SK-N-SH (cell line): ENCODE measurements at regions not wholly inside any gene's neighbourhood (a gene's known extent, or its start where the extent isn't known, plus 50 kb on each side); places are given as distances from the start of the nearest gene placed in this dataset.

Experiments used
- CTCF ChIA-PET: fragments of 300-600, 350-600 bp; formaldehyde crosslinking; extraction: SDS; loops from one replicate; lab custom pipeline; 2021; lab: Yijun Ruan, JAX
- POLR2A ChIA-PET: fragments of 350-600 bp; sonication (Branson Sonifier 250); formaldehyde crosslinking; extraction: SDS; loops from one replicate; lab custom pipeline; 2020; ENCODE audit warnings: antibody characterized with exemption, inconsistent platforms; lab: Yijun Ruan, JAX
- DNase-seq: peaks from one replicate; pipeline ENCODE4 v3.0.0; 2012
- H2AFZ ChIP-seq: fragments of 200-600 bp; sonication (generic); 2 replicates; pipeline ENCODE4 v1.8.1; 2016; ENCODE audit warnings: antibody characterized with exemption, mild to moderate bottlenecking, low read depth
- H3F3A ChIP-seq: fragments of 200-600 bp; sonication (generic); replicated peaks from 2 replicates; pipeline ENCODE3; 2016; ENCODE audit warnings: antibody characterized with exemption, mild to moderate bottlenecking; ENCODE audit not compliant: insufficient read depth
- H3K27ac ChIP-seq, 2 experiments: fragments of 200-500 bp in 1 of 2; fragments of 200-600 bp in 1 of 2; sonication (Bioruptor generic) in 1 of 2; sonication (generic), shearing (Covaris generic) in 1 of 2; 2 replicates each; pipeline versions ENCODE4 v1.5.1 to v1.6.1; 2014 to 2016; ENCODE audit warnings: low read depth in 2 of 2, inconsistent platforms in 1 of 2, low read length in 1 of 2, mild to moderate bottlenecking in 1 of 2, mixed read lengths in 1 of 2
- H3K27me3 ChIP-seq: fragments of 200-600 bp; sonication (generic), shearing (Covaris generic); 2 replicates; pipeline ENCODE4 v1.6.1; 2016; ENCODE audit warnings: mixed run types; ENCODE audit not compliant: insufficient read depth
- H3K36me3 ChIP-seq, 2 experiments: fragments of 200-500 bp in 1 of 2; fragments of 200-600 bp in 1 of 2; sonication (Bioruptor generic) in 1 of 2; sonication (generic) in 1 of 2; replicated peaks in 1 of 2; 2 replicates each; pipeline versions ENCODE3 to v1.5.1; 2014 to 2016; ENCODE audit warnings: low read length in 1 of 2, mild to moderate bottlenecking in 1 of 2; ENCODE audit not compliant: insufficient read depth in 2 of 2, control insufficient read depth in 1 of 2
- H3K4me1 ChIP-seq, 2 experiments: fragments of 200-500 bp in 1 of 2; fragments of 200-600 bp in 1 of 2; sonication (Bioruptor generic) in 1 of 2; sonication (generic), shearing (Covaris generic) in 1 of 2; 2 replicates each; pipeline versions ENCODE4 v1.5.1 to v1.6.1; 2014 to 2016; ENCODE audit warnings: low read depth in 1 of 2, low read length in 1 of 2, mixed run types in 1 of 2; ENCODE audit not compliant: insufficient read depth in 2 of 2, control insufficient read depth in 1 of 2
- H3K4me2 ChIP-seq: fragments of 200-600 bp; sonication (generic), shearing (Covaris generic); 2 replicates; pipeline ENCODE4 v1.6.1; 2017; ENCODE audit warnings: mixed run types
- H3K4me3 ChIP-seq, 2 experiments: fragments of 200-500 bp in 1 of 2; fragments of 200-600 bp in 1 of 2; sonication (Bioruptor generic) in 1 of 2; sonication (generic), shearing (Covaris generic) in 1 of 2; 2 replicates each; pipeline versions ENCODE4 v1.5.1 to v1.8.1; 2014 to 2016; ENCODE audit warnings: low read depth in 2 of 2, inconsistent platforms in 1 of 2, low read length in 1 of 2, mild to moderate bottlenecking in 1 of 2, mixed read lengths in 1 of 2, moderate library complexity in 1 of 2
- H3K79me2 ChIP-seq: fragments of 200-600 bp; sonication (generic); 2 replicates; pipeline ENCODE4 v1.8.1; 2017; ENCODE audit warnings: mild to moderate bottlenecking; ENCODE audit not compliant: insufficient read depth
- H3K9ac ChIP-seq: fragments of 200-600 bp; sonication (generic); 2 replicates; pipeline ENCODE4 v1.6.1; 2017; ENCODE audit warnings: mixed run types
- H3K9me2 ChIP-seq: fragments of 200-600 bp; sonication (generic); 2 replicates; pipeline ENCODE4 v1.6.1; 2017; ENCODE audit warnings: mixed run types
- H3K9me3 ChIP-seq: fragments of 200-600 bp; sonication (generic); 2 replicates; pipeline ENCODE4 v1.6.1; 2017; ENCODE audit warnings: mixed run types, mild to moderate bottlenecking, moderate library complexity
- H4K20me1 ChIP-seq: fragments of 200-600 bp; sonication (generic); 2 replicates; pipeline ENCODE4 v1.6.1; 2017; ENCODE audit warnings: mild to moderate bottlenecking, mixed run types; ENCODE audit not compliant: insufficient read depth
- CHD2 ChIP-seq: fragments of 150-350 bp; IDR thresholded peaks from 2 replicates; pipeline ENCODE4 v1.6.1; 2018; ENCODE audit warnings: low read length; ENCODE audit not compliant: partially characterized antibody
- ELF1 ChIP-seq: IDR thresholded peaks from 2 replicates; pipeline ENCODE4 v1.4.0; 2012
- EP300 ChIP-seq, 2 experiments: IDR thresholded peaks; 2 replicates each; pipeline versions ENCODE4 v1.4.0 to v1.6.1; 2012; ENCODE audit warnings: borderline replicate concordance in 1 of 2, low read depth in 1 of 2, low read length in 1 of 2
- EZH2phosphoT487 ChIP-seq: fragments of 200-600 bp; sonication (generic); IDR thresholded peaks from 2 replicates; pipeline ENCODE4 v1.6.1; 2017; ENCODE audit warnings: low read depth, mixed run types, mild to moderate bottlenecking, antibody characterized with exemption, moderate library complexity, borderline replicate concordance
- FOSL2 ChIP-seq: IDR thresholded peaks from 2 replicates; pipeline ENCODE4 v1.4.0; 2012; ENCODE audit warnings: low read depth, mild to moderate bottlenecking, moderate library complexity, borderline replicate concordance
- FOXJ3 ChIP-seq: sonication (generic); formaldehyde crosslinking; IDR thresholded peaks from 2 replicates; pipeline ENCODE4 v1.5.1; 2020; ENCODE audit warnings: mild to moderate bottlenecking, missing genetic modification reagents
- FOXM1 ChIP-seq: IDR thresholded peaks from 2 replicates; pipeline ENCODE4 v1.4.0; 2012; ENCODE audit warnings: low read depth, mild to moderate bottlenecking
- GABPA ChIP-seq: IDR thresholded peaks from 2 replicates; pipeline ENCODE4 v1.4.0; 2012; ENCODE audit warnings: low read depth, mild to moderate bottlenecking
- GATA2 ChIP-seq: sonication (generic); formaldehyde crosslinking; IDR thresholded peaks from 2 replicates; pipeline ENCODE4 v1.5.0; 2020; ENCODE audit warnings: mild to moderate bottlenecking, missing genetic modification reagents
- IRF3 ChIP-seq: fragments of 150-350 bp; IDR thresholded peaks from 2 replicates; pipeline ENCODE4 v1.6.1; 2016; ENCODE audit warnings: mild to moderate bottlenecking, low read depth, low read length
- MAX ChIP-seq: IDR thresholded peaks from 2 replicates; pipeline ENCODE4 v1.4.0; 2012; ENCODE audit warnings: low read depth
- NFIC ChIP-seq: IDR thresholded peaks from 2 replicates; pipeline ENCODE4 v1.4.0; 2012; ENCODE audit warnings: borderline replicate concordance
- NRF1 ChIP-seq: IDR thresholded peaks from 2 replicates; pipeline ENCODE4 v1.6.1; 2012; ENCODE audit warnings: low read depth, mild to moderate bottlenecking, low read length
- PBX3 ChIP-seq: IDR thresholded peaks from 2 replicates; pipeline ENCODE4; 2012
- TCF12 ChIP-seq: IDR thresholded peaks from 2 replicates; pipeline ENCODE4 v1.4.0; 2012
- YY1 ChIP-seq: IDR thresholded peaks from 2 replicates; pipeline ENCODE4 v1.4.0; 2012; ENCODE audit warnings: low read depth, mild to moderate bottlenecking
- WGBS: methylation state at CpG from one replicate; pipeline ENCODE4 v1.1.6; 2017; ENCODE audit warnings: low lambda C conversion rate; 5-methylcytosine and 5-hydroxymethylcytosine counted together

GRCh38 chrX:26309262-26309661, 93.3 kb downstream of the MAGEB5 start:
- Histone ChIP-seq H3K36me3 (no peaks in the 10 kb centered on the region), H2AFZ (no peak overlapping the region), H3K27ac (no peak overlapping the region), H3K4me3 (no peak overlapping the region), H3K4me1 (no peaks in the 10 kb centered on the region), H4K20me1 (no peaks in the 10 kb centered on the region), H3K9me2 (no peaks in the 10 kb centered on the region), H3K4me2 (no peak overlapping the region), H3K79me2 (no peaks in the 10 kb centered on the region), H3F3A (no peaks in the 10 kb centered on the region), H3K9ac (no peak overlapping the region), H3K27me3 (no peaks in the 10 kb centered on the region), H3K9me3 (no peaks in the 10 kb centered on the region)
- ChIA-PET CTCF (no interaction called here), POLR2A (no interaction called here)
- no peak for DNase-seq
- TF ChIP-seq GABPA: no peak
- no peak for TF ChIP-seq FOXJ3 (CRISPR knock-in tag)
- no peak for TF ChIP-seq MAX
- TF ChIP-seq ELF1: no peak

- Histone ChIP-seq H3K4me3 (no peak overlapping the region), H4K20me1 (no peaks in the 10 kb centered on the region), H2AFZ (no peak overlapping the region), H3F3A (no peaks in the 10 kb centered on the region), H3K9ac (no peak overlapping the region), H3K79me2 (no peaks in the 10 kb centered on the region), H3K4me1 (no peaks in the 10 kb centered on the region), H3K9me2 (no peaks in the 10 kb centered on the region), H3K27me3 (no peaks in the 10 kb centered on the region), H3K27ac (no peak overlapping the region), H3K36me3 (no peaks in the 10 kb centered on the region), H3K4me2 (no peak overlapping the region), H3K9me3 (no peaks in the 10 kb centered on the region)
- no peak for DNase-seq
- CTCF ChIA-PET: no interaction called here
- 0% methylated on average over 1 of the region's 1 CpG for WGBS
- no peak for TF ChIP-seq FOXM1
- no peak for TF ChIP-seq ELF1
- TF ChIP-seq EZH2phosphoT487: no peak
- TF ChIP-seq IRF3: no peak
- no peak for TF ChIP-seq TCF12
- no peak for TF ChIP-seq NFIC
- TF ChIP-seq FOSL2: no peak
- no peak for TF ChIP-seq YY1
- TF ChIP-seq GATA2 (CRISPR knock-in tag): no peak
- TF ChIP-seq EP300 (IDR thresholded peaks at IDR 0.05; ENCODE audit: borderline replicate concordance in 1 of 2, low read depth in 1 of 2, low read length in 1 of 2): no peak
- no peak for TF ChIP-seq PBX3
- no peak for TF ChIP-seq FOXJ3 (CRISPR knock-in tag)
- no peak for TF ChIP-seq NRF1
- no peak for TF ChIP-seq CHD2
- no peak for TF ChIP-seq GABPA
- POLR2A ChIA-PET: no interaction called here
Observed at GRCh38 chrX:26295425-26295824, 79.5 kb downstream of the MAGEB5 start.
